Sigmoid colon (tissue), 6 donors: ENCODE measurements at regions not wholly inside any gene's neighbourhood (a gene's known extent, or its start where the extent isn't known, plus 50 kb on each side); places are given as distances from the start of the nearest gene placed in this dataset.

Experiments used
- DNase-seq: peaks from one replicate; pipeline ENCODE4 v3.0.0-alpha.2; 2019
- H3K27ac ChIP-seq, 4 donors: fragments of 200-600 bp; sonication (generic); one replicate each; pipeline ENCODE4 v1.5.1; 2016 to 2019; ENCODE audit warnings: mild to moderate bottlenecking in 1 of 4
- H3K27me3 ChIP-seq, 3 donors: fragments of 200-600 bp; sonication (generic); one replicate each; pipeline ENCODE4 v1.5.1; 2019; ENCODE audit warnings: mild to moderate bottlenecking in 1 of 3
- H3K36me3 ChIP-seq, 4 donors: fragments of 200-600 bp; sonication (generic); one replicate each; pipeline ENCODE4 v1.5.1; 2016 to 2019
- H3K4me1 ChIP-seq, 4 donors: fragments of 200-600 bp; sonication (generic); one replicate each; pipeline ENCODE4 v1.5.1; 2017 to 2019
- H3K4me3 ChIP-seq, 4 donors: fragments of 200-600 bp; sonication (generic); one replicate each; pipeline ENCODE4 v1.5.1; 2017 to 2019; ENCODE audit warnings: mild to moderate bottlenecking in 2 of 4, moderate library complexity in 1 of 4
- H3K9me3 ChIP-seq, 4 donors: fragments of 200-600 bp in 3 of 4; sonication (generic) in 3 of 4; one replicate each; pipeline versions ENCODE4 v1.5.1 to v1.6.1; 2013 to 2019
- CTCF ChIP-seq, 4 experiments: fragments of 450-650 bp in 3 of 4; fragments of 200-600 bp in 1 of 4; IDR thresholded peaks; one replicate each; pipeline ENCODE4 v1.5.1; 2016 to 2019; ENCODE audit warnings: antibody characterized with exemption in 4 of 4, mild to moderate bottlenecking in 3 of 4, moderate library complexity in 2 of 4
- EP300 ChIP-seq, 4 donors: sonication (generic); formaldehyde crosslinking; IDR thresholded peaks; one replicate each; pipeline ENCODE4 v1.6.1; 2017; ENCODE audit warnings: antibody characterized with exemption in 4 of 4
- POLR2A ChIP-seq, 2 donors: fragments of 450-650 bp; IDR thresholded peaks; one replicate each; pipeline ENCODE4 v1.6.1; 2016; ENCODE audit warnings: antibody characterized with exemption in 2 of 2, mild to moderate bottlenecking in 2 of 2, moderate library complexity in 2 of 2
- POLR2AphosphoS5 ChIP-seq, 4 donors: sonication (generic); formaldehyde crosslinking; IDR thresholded peaks; one replicate each; pipeline ENCODE4 v1.6.1; 2017; ENCODE audit warnings: antibody characterized with exemption in 4 of 4
- WGBS, 2 donors: extraction: QIAGEN DNeasy Blood & Tissue Kit; methylation state at CpG; one replicate each; pipeline ENCODE4 v1.1.7; 2013; 5-methylcytosine and 5-hydroxymethylcytosine counted together
- intact Hi-C: fragments of 100-400 bp; cut with DNase I; formaldehyde crosslinking; loops from one replicate; pipeline ENCODE4 v1.15.1; 2023
- donor health status: healthy with polysubstance abuse.
- donor health status: healthy.

GRCh38 chr5:27612161-27612560 lies 573.8 kb upstream of the CDH9 start:
- H3K36me3 ChIP-seq: no peaks in the 10 kb centered on the region
- TF ChIP-seq POLR2A (IDR thresholded peaks at IDR 0.05) (no peak), CTCF (IDR thresholded peaks at IDR 0.05) (no peak), EP300 (IDR thresholded peaks at IDR 0.05) (no peak), POLR2AphosphoS5 (IDR thresholded peaks at IDR 0.05) (no peak)
- no peak for DNase-seq
- no peaks in the 10 kb centered on the region for H3K27me3 ChIP-seq
- H3K4me3 ChIP-seq: no peak overlapping the region
- WGBS, 2 donors: 46 to 73% methylated on average over 3 of the region's 3 CpGs
- intact Hi-C loops: no loop called here
- no peak overlapping the region for H3K27ac ChIP-seq
- peaks cover 0 to 6% (median 0%) of the 10 kb centered on the region in 4 donors for H3K9me3 ChIP-seq
- no peaks in the 10 kb centered on the region for H3K4me1 ChIP-seq

DNA sequence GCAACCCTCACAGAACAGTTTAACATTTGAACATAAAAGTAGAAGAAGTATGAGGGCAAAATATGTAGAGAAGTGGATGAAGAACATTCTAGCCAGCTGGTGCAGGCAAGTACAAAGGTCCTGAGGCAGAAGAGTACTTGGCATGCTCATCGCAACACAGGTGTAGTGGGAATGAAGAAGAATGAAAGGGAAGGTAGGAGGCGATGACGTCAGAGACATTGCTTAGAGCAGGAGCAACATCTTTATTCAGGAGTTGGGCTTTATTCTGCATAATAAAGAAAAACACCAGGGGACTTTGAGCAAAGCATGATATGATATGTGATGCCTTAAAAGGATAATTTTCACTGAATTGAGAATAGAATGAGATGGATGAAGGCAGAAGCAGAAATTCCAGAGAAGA lies 570.6 kb upstream of the CDH9 start:
- Histone ChIP-seq H3K4me3 (no peak overlapping the region), H3K27ac (no peak overlapping the region), H3K9me3 (peaks cover 0 to 3% (median 0%) of the 10 kb centered on the region in 4 donors), H3K4me1 (no peaks in the 10 kb centered on the region), H3K36me3 (no peaks in the 10 kb centered on the region), H3K27me3 (no peaks in the 10 kb centered on the region)
- no peak for DNase-seq
- TF ChIP-seq CTCF (IDR thresholded peaks at IDR 0.05) (no peak), POLR2A (IDR thresholded peaks at IDR 0.05) (no peak), POLR2AphosphoS5 (IDR thresholded peaks at IDR 0.05) (no peak), EP300 (IDR thresholded peaks at IDR 0.05) (no peak)
- intact Hi-C loops: no loop called here
- 90 to 93% methylated on average over 3 of the region's 3 CpGs for WGBS, 2 donors

GRCh38 chr5:27598576-27598975 lies 560.2 kb upstream of the CDH9 start:
- TF ChIP-seq EP300 (IDR thresholded peaks at IDR 0.05): no peak
- no peak for TF ChIP-seq POLR2A (IDR thresholded peaks at IDR 0.05)
- no peak for TF ChIP-seq POLR2AphosphoS5 (IDR thresholded peaks at IDR 0.05)
- TF ChIP-seq CTCF (IDR thresholded peaks at IDR 0.05): no peak
- Histone ChIP-seq H3K27me3 (no peaks in the 10 kb centered on the region), H3K9me3 (peaks cover 0 to 3% (median 0%) of the 10 kb centered on the region in 4 donors), H3K4me3 (no peak overlapping the region), H3K27ac (no peak overlapping the region), H3K4me1 (no peaks in the 10 kb centered on the region), H3K36me3 (no peaks in the 10 kb centered on the region)
- intact Hi-C loops: no loop called here
- DNase-seq: no peak

- Histone ChIP-seq H3K4me3 (no peak overlapping the region), H3K27ac (no peak overlapping the region), H3K27me3 (no peaks in the 10 kb centered on the region), H3K4me1 (no peaks in the 10 kb centered on the region), H3K9me3 (peaks cover 0 to 3% (median 0%) of the 10 kb centered on the region in 4 donors), H3K36me3 (no peaks in the 10 kb centered on the region)
- WGBS, 2 donors: 52 to 68% methylated on average over 2 of the region's 2 CpGs
- no peak for TF ChIP-seq CTCF (IDR thresholded peaks at IDR 0.05)
- no peak for TF ChIP-seq POLR2AphosphoS5 (IDR thresholded peaks at IDR 0.05)
- no peak for TF ChIP-seq EP300 (IDR thresholded peaks at IDR 0.05)
- no peak for TF ChIP-seq POLR2A (IDR thresholded peaks at IDR 0.05)
- intact Hi-C loops: no loop called here
- no peak for DNase-seq
Observed at GRCh38 chr5:27594141-27594540, 555.8 kb upstream of the CDH9 start.

GRCh38 chr5:27592231-27592630 lies 553.8 kb upstream of the CDH9 start:
- H3K4me3 ChIP-seq: no peak overlapping the region

More at GRCh38 chr5:27592231-27592630, 553.8 kb upstream of the CDH9 start:
- Histone ChIP-seq H3K27ac (no peak overlapping the region), H3K27me3 (no peaks in the 10 kb centered on the region), H3K9me3 (peaks cover 0 to 3% (median 0%) of the 10 kb centered on the region in 4 donors), H3K36me3 (no peaks in the 10 kb centered on the region), H3K4me1 (no peaks in the 10 kb centered on the region)
- WGBS, 2 donors: 50 to 83% methylated on average over 1 of the region's 1 CpG
- no peak for DNase-seq
- intact Hi-C loops: no loop called here
- TF ChIP-seq CTCF (IDR thresholded peaks at IDR 0.05) (no peak), EP300 (IDR thresholded peaks at IDR 0.05) (no peak), POLR2AphosphoS5 (IDR thresholded peaks at IDR 0.05) (no peak), POLR2A (IDR thresholded peaks at IDR 0.05) (no peak)
